SU-DHL-6 (cell line): ENCODE measurements at regions not wholly inside any gene's neighbourhood (a gene's known extent, or its start where the extent isn't known, plus 50 kb on each side); places are given as distances from the start of the nearest gene placed in this dataset.

Experiments
- EZH2phosphoT487 ChIP-seq: fragments of 200-600 bp; sonication (generic), shearing (Covaris generic); conservative IDR thresholded peaks from 2 replicates; pipeline ENCODE4 v1.6.1; 2018; ENCODE audit warnings: mild to moderate bottlenecking, antibody characterized with exemption, low read length, moderate library complexity, mixed read lengths
- TF ChIP-seq, protein P1 (sequence below): fragments of 200-600 bp; sonication (generic); IDR thresholded peaks from one replicate; pipeline ENCODE4 v1.5.1; 2017; ENCODE audit warnings: antibody characterized with exemption, mild to moderate bottlenecking, low read length, moderate library complexity; ENCODE audit not compliant: insufficient read depth, poor library complexity, severe bottlenecking

DNA sequence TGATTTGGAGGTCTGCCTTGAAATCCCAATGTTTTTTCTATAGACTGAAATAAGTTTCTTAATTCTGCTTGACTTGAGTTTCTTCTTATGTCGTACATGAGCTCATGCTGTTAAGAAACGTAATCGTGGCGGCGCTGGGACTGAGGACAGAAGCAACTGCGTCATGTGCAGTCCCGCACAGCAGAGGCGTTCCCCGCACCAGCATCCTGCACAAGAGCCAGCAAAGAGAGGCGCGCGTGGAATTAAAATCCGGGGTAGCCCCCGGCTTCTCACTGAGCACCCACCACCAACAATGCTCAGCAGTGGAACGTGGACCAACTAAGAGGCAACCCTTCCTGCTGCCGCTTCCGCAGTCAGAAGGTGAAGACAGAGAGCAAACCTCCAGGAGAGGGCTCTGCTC, 496.2 kb upstream of the ADAMTS16 start:
- TF ChIP-seq, protein P1, sequence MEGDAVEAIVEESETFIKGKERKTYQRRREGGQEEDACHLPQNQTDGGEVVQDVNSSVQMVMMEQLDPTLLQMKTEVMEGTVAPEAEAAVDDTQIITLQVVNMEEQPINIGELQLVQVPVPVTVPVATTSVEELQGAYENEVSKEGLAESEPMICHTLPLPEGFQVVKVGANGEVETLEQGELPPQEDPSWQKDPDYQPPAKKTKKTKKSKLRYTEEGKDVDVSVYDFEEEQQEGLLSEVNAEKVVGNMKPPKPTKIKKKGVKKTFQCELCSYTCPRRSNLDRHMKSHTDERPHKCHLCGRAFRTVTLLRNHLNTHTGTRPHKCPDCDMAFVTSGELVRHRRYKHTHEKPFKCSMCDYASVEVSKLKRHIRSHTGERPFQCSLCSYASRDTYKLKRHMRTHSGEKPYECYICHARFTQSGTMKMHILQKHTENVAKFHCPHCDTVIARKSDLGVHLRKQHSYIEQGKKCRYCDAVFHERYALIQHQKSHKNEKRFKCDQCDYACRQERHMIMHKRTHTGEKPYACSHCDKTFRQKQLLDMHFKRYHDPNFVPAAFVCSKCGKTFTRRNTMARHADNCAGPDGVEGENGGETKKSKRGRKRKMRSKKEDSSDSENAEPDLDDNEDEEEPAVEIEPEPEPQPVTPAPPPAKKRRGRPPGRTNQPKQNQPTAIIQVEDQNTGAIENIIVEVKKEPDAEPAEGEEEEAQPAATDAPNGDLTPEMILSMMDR = no peak
- TF ChIP-seq EZH2phosphoT487 = no peak
